Hindlimb muscle (tissue), 1 donor: ENCODE measurements at regions not wholly inside any gene's neighbourhood (a gene's known extent, or its start where the extent isn't known, plus 50 kb on each side); places are given as distances from the start of the nearest gene placed in this dataset.
A peak's percentile ranks its signal among the peaks of the same experiment; 100 is the strongest.

Experiments used
- DNase-seq: peaks from one replicate; pipeline ENCODE4 v3.0.0-alpha.2; 2013

DNA sequence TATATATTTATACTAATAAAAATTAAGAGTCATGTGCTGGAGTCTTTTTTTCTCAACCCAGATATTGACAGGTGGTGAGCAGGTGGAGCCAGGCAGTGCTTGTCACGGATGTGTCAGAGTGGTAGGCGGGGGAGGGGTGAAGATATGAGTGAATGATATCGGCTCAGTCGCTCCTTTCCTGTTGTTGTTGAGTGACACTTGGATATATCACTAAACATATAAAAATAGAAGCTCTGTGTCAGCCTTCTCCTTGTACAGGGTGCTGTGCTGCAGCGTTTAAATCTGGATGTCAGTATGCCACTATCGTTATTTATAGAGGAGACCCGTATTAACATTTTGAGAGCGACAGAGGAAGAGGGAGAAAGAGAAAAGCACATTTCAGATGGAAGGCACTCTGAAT lies 339.6 kb downstream of the NUF2 start:
- DNase-seq: no peak

DNA sequence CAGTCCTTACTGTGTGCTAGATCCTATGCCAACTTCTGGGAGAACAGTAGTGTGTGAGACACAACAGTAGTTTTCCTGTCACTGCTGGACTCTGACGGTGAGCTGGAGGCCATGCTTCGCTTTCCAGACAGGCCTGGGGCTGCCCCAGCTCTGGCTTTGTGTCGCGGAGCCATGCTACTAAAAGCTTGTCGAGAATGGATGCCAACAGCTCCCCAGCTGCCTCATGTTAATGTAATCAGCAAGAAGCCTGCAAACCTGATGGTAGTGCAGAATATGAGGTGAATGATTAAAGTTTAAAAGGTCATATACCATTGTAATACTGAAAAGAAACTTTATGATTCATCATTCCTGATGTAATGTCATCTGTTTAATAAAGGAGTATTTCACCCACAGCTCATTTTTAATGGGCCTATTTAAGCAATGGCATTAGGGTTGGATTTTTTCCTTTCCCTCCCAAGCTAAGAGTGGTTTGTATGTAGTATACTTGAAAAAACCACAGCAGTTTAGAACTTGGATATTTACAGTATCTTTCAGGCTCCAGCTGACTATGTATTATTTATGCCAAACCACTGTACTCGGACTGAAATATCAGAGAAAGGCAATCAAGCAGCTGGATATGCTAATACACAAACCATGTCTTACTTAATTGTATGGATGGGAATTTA lies 343.0 kb downstream of the NUF2 start:
- DNase-seq: no peak

DNA sequence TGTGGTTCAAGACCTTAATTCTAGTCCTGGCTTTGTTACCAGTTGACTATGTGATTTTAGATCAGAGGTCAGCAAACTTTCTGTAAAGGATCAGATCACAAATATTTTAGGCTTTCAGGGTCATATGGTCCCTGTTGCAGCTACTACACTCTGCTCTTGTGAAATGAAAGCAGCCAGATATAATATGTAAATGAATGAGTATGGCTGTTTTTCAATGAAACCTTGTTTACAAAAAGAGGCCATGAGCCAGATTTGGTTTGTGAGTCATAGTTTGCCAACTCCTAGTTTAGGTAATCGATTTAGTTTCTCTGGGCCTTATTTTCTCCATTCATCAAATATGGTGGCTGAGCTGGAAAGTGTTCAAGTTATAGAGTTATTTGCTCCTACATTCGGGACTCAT lies 346.7 kb downstream of the NUF2 start:
- DNase-seq: no peak

DNA sequence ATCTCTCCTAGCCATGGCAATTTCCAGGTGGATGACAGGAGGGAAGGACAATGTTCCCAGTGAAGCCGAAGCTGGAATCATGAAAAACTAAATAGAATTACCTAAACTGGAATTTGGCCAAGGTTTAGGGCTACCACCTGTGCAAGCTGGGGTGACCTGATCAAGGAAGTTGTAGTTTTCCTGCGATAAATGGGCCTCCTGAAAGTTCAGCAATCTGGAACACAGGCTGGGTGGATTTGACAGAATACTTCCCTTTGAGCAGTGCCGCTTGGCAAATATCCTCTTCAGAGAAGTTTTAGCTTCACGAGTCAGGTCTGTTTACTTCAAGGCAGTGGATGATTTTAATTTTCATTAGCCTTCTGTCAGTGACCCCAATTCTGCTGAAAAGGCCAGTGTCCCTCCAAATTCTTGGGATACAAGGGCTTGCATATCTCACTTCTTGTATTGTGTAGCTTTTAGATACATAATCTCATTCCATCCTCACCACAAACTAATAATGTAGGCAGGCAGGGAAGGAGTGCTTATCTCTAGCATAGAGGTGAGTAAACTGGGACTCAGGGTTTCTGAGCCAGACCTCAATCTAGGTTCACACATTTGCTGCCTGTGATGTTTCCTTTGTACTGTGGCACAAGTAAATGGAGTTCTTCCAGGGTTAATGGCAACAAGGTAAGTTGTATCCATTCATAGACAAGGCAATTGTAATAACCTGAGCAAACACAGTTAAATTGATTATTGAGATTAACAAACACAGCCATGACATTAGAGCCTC lies 349.4 kb downstream of the NUF2 start:
- no peak for DNase-seq

DNA sequence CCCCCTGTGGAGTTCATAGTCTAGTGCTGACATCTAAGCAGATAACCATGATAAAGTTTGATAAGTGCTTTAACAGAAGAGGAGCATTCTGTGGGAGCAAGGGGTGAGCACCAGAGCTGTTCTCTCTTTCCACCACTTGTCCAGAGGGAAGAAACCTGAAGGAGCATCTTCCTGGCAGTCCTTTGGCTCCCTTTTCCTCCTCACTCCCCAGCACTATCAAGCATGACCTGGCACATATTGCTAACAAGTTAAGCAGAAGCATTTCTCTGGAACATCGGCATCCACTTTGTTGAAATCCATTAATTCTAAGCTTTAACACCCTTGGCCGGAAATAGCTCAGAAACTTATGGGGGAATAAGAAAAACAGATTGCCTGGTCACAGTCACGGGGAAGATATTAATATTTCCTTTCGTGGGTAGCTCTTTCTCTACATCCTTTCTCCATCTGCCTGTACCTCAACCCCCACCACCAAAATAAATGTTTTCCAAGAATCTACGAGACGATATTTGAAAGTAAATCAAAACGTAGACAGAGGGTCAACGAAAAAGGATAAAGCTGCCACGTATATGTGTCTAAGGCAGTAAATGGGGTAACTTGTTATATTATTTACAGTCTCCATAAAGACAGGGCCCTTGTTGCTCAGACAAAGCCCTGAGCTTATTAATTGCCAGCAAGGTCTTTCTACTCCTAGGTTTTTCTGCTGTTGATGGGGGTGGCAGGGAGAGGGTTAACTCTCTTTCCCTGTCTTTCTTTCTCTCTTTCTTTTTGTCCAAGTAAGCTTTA lies 351.4 kb downstream of the NUF2 start:
- DNase-seq: peak; percentile 16

DNA sequence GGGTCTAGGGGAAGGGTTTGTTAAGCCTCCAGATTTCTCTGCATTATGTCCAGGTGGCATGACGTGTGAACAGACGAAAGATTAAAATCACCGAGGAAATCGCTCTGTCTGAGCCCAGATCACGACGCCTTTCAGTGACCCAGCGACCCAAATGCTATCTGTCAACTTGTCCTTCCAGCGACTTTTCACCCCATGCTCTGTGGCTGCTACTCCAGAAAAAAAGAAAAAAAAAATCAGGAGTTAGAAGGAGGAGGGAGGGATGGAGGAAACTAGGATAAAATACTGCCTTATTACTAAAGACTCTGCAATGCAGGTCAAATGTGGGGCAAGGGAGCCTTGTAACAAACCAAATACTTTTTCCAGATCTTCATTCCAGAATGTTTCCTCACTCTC lies 352.0 kb downstream of the NUF2 start:
- DNase-seq: peak; percentile 50

DNA sequence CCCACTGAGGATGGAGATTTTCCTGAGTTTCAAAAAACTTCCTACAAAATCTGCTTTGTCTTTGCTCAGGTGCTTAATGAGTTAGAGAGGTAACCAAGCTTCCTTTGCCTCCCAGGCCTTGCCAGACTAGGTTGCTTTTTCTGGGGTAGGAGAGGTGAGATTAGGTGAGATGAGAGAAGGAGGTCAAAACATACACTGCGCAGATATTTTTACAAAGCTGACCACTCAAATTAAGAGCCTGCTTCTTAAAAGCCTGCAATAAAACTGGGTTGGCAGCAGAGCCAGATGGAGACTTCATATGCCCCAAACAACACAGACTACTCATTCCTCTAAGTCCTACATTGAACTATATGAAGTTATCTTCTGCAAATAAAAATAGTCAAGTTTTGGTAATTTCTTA lies 352.5 kb downstream of the NUF2 start:
- no peak for DNase-seq

DNA sequence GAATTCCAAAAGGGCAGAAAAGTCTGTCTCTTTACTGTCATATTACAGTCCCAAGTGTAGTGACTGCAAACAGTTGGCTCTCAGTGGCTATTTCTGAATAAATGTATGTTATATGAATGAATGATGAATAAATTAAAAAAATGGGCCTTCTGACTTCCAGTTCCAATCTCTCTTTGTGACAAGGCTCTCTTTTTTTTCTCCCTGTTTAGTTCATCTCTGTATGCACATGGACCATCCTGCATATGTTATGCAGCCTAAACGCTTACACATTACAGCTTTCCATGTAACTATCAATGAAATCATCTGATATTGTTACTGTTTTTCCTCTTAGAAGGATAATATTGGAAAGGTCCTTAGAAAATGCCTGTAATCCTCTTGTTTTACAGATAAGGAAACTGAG lies 363.0 kb downstream of the NUF2 start:
- DNase-seq: no peak

DNA sequence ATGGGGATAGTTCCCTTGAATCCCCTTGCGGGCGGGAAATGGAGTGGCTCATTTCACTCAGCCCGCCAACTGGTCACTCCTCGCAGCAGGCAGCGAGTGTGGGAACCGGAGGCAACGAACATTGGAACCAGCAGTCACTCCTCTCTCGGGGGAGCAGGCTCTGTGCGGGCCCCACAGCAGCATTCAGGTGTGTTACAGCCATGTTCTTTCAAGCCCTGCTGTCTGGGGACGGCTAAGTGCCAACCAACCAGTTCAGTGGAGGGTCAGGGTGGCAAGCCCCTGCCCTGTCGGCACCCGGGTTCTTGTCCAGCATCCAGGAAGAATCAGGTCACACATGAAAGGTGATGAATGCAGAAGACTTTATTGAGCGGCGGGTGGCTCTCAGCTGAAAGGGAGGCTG lies 370.5 kb downstream of the NUF2 start:
- DNase-seq: no peak

DNA sequence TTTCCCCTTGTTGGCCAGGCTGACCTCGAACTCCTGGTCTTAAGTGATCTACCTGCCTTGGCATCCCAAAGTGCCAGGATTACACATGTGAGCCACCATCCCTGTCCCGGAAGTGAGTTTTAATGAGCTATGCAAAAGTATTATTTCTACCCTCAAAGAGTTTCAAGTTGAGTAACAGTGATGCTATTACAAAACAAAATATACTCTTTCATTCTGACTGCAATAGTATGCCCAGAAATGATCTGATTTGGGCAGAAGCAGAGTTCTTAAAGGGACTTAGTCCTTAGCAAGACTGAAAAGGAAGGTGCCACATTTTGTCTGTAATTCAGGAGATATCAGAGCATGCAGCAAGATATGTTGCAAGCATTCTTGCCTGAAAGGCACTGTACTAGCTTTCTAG lies 375.4 kb downstream of the NUF2 start:
- DNase-seq: no peak

DNA sequence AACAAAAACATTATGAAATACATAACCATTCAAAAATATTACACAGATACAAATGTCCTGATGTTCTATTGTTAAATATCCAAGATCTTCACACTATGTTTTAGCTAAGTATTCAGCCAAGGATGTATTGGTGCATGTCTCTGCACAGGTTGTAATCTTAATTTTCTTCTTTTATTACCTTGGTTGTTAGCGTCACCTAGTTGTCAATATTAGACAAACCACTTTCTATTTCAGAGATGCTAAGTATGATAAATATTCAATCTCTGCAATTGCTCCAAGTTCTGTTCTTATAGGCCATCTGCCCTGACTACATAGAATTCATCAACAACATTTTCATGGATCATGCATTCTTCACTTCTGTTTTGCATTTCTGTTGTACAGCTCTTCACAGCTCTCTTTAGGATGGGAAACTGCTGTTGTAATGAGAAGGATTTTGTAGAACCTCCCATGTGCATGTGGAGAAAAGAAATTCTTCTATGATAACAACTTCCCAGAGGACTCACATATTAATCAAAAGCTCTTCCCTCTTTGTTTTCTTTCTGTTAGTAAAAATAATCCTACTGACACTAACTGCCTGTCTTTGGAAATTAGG lies 380.1 kb downstream of the NUF2 start:
- no peak for DNase-seq

DNA sequence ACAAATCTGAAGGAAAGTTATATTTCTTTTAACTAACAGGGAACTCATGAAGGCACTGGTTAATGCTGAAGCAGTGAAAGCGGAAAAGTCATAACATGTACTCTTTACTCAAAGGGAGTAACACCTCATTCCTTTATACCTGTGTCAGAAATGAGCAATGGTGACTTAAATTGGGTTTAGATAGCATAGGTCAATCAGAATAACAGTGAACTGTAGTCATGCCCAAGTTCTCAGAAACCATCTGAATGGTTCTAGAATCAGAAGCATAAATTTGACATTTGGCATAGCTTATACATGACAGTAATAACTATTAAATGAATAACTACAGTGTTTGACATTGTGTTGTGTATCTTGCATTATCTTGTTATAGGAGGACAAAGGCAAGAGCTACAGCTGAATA lies 382.0 kb downstream of the NUF2 start:
- DNase-seq: no peak

DNA sequence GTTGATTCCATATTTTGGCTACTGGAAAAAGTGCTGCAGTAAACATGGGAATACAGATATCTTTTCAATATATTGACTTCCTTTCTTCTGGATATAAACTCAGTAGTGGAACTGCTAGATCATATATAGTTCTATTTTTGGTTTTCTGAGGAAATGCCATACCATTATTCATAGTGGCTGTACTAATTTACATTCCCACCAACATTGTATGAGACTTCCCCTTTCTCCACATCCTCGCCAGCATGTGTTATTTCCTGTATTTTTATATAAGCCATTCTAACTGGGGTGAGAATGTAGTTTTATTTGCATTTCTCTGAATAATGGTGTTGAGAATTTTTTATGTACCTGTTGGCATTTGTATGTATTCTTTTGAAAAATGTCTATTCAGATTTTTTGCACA lies 385.2 kb downstream of the NUF2 start:
- DNase-seq: no peak

DNA sequence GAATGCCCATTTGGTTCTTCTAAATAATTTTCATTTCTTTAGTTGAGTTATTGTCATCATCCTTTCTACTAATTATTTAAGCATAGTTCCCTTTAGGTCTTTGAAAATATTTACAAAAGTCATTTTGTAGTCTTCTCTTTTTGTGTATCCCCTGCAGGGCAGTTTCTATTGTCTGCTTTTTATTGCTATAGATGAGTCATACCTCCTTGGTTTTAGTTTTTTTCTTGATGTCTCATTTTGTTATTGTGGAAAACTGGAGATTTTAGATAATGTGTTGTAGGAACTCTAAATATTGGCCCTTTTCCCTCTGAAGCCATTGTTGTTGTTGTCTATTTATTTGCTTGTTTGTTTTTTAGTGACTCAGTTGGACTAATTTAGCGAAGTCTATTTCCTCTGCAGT lies 387.9 kb downstream of the NUF2 start:
- DNase-seq: no peak

DNA sequence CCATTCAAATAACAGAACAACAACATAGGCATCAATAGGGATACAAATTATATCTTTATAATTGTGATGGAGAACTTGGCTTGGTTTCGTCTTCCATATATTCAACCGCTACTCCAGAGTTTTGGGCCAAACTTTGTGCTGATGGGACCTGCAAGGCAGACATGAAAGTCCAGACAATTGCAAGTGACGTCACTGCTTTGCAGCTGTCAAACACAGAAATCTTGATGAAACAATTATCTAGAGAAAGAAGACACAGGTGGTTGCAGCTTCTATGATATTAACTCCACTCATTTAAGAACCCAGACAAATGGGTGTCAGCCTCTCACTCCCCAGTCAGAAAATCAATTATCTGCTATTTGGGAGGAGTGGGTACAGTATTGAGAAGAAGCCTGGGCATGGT lies 390.6 kb downstream of the NUF2 start:
- DNase-seq: no peak

DNA sequence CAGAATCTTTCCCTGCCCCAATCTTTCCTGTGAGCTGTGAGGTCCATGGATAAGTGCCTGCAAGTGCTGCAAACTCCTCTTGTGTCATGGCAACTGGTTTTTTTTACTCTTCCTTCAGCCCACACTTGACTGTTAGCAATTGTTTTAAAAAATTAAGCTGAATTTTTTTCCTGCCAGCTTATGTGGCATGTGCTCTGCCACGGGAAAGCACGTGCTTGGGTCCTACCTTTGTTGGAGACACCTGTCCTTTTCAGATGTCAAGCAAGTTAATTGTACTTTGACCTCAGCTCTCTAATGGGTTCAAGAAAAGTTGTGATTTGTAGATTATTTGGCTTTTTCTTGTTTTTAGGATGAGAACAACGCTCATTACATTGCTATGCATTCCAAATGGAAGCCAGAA lies 398.5 kb downstream of the NUF2 start:
- no peak for DNase-seq

DNA sequence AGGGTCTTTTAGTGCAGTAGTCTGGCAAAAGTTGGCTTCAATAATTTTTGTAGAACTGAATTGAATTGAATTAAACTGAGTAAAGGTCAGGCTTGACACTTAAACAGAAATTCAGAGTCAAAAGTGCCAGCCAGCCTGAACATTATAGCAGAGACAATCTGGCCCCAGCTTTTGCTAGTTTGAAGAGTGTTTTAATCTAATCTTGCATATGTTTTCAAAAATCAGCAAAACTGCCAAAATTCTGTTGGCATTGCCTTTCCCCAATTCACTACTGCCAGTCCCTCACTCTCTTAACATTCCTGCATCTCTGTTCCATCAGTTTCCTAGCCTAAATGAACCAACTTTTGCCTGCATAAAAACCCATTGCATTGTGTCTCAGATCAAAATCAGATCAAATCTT lies 403.8 kb downstream of the NUF2 start:
- DNase-seq: peak; percentile 18

DNA sequence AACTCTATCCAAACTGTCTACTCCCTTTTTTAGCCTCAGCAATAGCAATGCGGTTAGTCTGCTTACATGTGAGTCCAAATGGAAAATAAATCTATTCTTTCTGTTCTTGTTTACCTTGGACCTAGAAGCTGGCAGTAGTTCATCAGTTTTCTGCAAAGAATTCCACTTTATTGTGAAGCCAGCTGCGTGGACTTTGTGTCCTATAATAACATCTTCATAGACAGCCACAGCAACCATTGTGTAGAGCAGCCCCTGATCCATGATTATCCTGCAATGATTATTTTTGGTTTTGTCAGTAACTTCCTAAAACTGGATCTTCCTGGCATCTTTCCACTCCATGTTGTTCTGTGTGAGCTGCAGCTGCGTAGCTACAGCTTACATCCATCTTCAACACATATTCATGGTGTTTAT lies 408.7 kb downstream of the NUF2 start:
- peak; percentile 7 for DNase-seq

DNA sequence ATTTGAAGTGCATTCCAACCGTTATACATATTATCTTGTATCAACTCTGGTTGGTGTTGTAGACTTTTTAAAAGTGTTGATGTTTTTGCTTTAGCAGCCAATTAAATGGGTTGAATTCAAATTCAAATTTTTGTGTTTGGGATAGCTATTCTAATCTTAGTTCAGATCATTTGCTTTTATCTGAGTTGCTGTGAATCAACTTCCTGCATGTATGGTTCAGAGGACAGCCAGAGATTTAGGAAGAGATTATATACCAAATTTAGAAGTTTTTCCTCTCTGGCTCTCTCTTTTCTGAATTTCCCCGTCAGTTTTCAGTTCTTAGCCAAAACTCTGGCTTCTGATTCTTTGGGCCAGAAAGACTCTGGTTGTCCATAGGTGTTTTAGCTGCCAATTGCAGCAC lies 415.5 kb downstream of the NUF2 start:
- no peak for DNase-seq

DNA sequence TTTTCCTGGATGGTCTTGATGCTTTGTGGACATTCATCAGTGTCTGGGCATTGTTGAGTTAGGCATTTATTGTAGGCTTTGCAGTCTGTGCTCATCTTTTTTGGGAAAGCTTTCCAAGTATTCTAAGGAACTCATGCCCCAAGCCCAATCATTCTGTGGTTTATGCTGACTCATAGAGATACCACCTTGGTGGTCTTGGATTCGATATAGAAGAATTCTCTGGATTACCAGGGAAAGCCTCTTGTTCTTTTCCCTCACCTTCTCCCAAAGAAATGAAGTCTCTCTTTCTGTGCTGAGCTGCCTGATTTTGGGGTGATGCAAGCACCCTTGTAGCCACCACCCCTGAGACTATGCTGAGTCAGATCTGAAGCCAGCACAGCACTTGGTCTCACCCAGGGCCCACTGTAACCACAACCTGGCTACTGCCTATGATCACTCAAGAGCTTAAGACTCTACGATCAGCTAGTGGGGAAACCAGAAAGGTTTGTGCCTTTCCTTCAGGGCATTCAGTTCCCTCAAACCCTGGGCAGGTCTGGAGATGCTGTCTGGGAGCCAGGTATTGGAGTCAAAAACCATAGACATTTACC lies 422.6 kb downstream of the NUF2 start:
- DNase-seq: no peak

DNA sequence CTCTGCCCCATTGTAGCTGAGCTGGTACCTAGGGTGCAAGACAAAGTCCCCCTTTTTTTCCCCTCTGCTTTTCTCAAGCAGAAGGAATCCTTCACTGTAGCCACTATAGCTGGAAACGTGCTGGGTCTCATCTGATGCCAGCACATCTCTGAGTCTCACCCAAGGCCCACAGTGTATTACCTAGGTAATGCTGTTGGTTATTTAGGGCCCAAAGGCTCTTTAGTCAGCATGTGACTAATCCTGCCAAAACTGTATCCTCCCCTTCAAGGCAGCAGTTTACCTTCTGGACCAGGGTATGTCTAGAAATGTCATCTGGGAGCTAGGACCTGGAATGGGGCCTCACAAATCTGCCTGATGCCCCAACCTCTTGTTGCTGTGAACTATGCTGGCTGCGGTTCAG lies 423.4 kb downstream of the NUF2 start:
- DNase-seq: no peak

DNA sequence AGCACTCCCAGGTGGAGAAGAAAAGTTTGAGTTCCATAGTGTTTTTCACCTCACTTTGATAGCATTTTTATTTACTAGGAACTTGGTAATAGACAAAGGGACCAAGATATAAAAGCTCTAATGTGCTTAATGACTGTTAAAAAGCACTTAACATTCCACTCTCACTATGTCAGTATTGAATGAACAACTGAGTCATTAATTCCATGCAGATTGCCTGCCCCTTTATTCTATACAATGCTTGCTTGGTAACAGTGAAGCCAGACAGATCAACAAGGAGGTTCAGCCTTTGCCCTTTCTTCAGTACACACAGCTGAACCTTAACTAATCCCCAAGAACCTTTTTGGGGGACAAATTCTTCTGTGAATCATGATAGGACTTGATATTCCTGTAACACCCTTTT lies 425.5 kb downstream of the NUF2 start:
- no peak for DNase-seq

DNA sequence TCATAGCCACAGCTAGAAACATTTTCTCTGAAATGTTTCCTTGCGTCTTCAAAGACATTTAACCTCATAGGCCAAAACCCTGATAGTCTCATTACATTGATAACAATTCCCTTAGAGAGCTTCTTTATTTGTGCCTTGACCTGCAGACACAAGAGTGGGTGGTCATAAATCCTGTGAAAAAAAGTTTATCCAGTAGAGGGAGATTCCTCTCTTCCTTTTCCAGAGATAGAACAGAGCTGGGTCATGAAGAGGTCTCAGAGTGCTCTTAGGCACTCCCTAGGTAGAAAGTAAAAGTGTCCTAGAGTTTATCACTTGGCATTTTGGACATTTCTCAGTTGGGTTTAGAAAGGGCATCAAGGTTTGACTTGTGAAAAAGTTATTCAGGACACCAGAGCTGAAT lies 426.1 kb downstream of the NUF2 start:
- no peak for DNase-seq
